Epithelial cell of proximal tubule (primary cell): ENCODE measurements at regions not wholly inside any gene's neighbourhood (a gene's known extent, or its start where the extent isn't known, plus 50 kb on each side); places are given as distances from the start of the nearest gene placed in this dataset.

Source experiments
- DNase-seq: peaks from one replicate; pipeline ENCODE4 v3.0.0-alpha.2; 2011; ENCODE audit warnings: low read depth
- H3K4me3 ChIP-seq: 2 replicates; pipeline ENCODE4 v1.5.1; 2011; ENCODE audit warnings: low read depth, mild to moderate bottlenecking, low read length
- CTCF ChIP-seq: conservative IDR thresholded peaks from 2 replicates; pipeline ENCODE4 v1.5.1; 2012; ENCODE audit warnings: low read depth, mild to moderate bottlenecking, low read length

GRCh38 chr2:39549000-39549399 lies 111.9 kb upstream of the MAP4K3 start:
- H3K4me3 ChIP-seq = no peak overlapping the region
- no peak for TF ChIP-seq CTCF
- DNase-seq = no peak

- DNase-seq = no peak
- no peak for TF ChIP-seq CTCF
- H3K4me3 ChIP-seq = no peak overlapping the region
Observed at GRCh38 chr2:39549718-39550464, 112.8 kb upstream of the MAP4K3 start.

GRCh38 chr2:39550701-39551285 lies 113.7 kb upstream of the MAP4K3 start:
- H3K4me3 ChIP-seq = no peak overlapping the region
- DNase-seq = no peak
- TF ChIP-seq CTCF = no peak

GRCh38 chr2:39558906-39559305 lies 106.8 kb upstream of the TMEM178A start:
- no peak for TF ChIP-seq CTCF
- no peak overlapping the region for H3K4me3 ChIP-seq
- DNase-seq = no peak

- H3K4me3 ChIP-seq = no peak overlapping the region
- no peak for TF ChIP-seq CTCF
- DNase-seq = no peak
Observed at GRCh38 chr2:39563572-39563971, 102.1 kb upstream of the TMEM178A start.

GRCh38 chr2:39567507-39567906 lies 98.2 kb upstream of the TMEM178A start:
- no peak for TF ChIP-seq CTCF
- no peak overlapping the region for H3K4me3 ChIP-seq
- DNase-seq = peak; percentile 82

- TF ChIP-seq CTCF = no peak
- H3K4me3 ChIP-seq = no peak overlapping the region
- DNase-seq = no peak
Observed at GRCh38 chr2:39568116-39568515, 97.6 kb upstream of the TMEM178A start.
